ENCODE measurements at regions not wholly inside any gene's neighbourhood (a gene's known extent, or its start where the extent isn't known, plus 50 kb on each side); places are given as distances from the start of the nearest gene placed in this dataset.
"Not testable (repeated sequence)": the region's sequence is repeated elsewhere in the genome, so short reads cannot be mapped to it uniquely, and the experiment has no call there.

GRCh38 chr1:149260736-149261340, 157.5 kb upstream of the NBPF9 start:
- DNase-seq (ENCODE audit: low read depth, low spot score); H3K27me3 ChIP-seq (ENCODE audit: insufficient read depth, insufficient read length); H3K9me3 ChIP-seq (ENCODE audit: insufficient read depth, low read length); H3K9ac ChIP-seq (ENCODE audit: insufficient read length, low read depth); H3K4me3 ChIP-seq (ENCODE audit: insufficient read length, low read depth); H3K4me1 ChIP-seq (ENCODE audit: insufficient read depth, insufficient read length); H3K36me3 ChIP-seq (ENCODE audit: insufficient read depth, insufficient read length, low read length): not testable (repeated sequence)

GRCh38 chr1:149267287-149267686, 163.9 kb upstream of the NBPF9 start:
- H3K9ac ChIP-seq (ENCODE audit: insufficient read length, low read depth); H3K27me3 ChIP-seq (ENCODE audit: insufficient read depth, insufficient read length); H3K36me3 ChIP-seq (ENCODE audit: insufficient read depth, insufficient read length, low read length); H3K9me3 ChIP-seq (ENCODE audit: insufficient read depth, low read length); H3K4me1 ChIP-seq (ENCODE audit: insufficient read depth, insufficient read length); DNase-seq (ENCODE audit: low read depth, low spot score); H3K4me3 ChIP-seq (ENCODE audit: insufficient read length, low read depth): not testable (repeated sequence)

- DNase-seq (ENCODE audit: low read depth, low spot score) = not testable (repeated sequence)
These were observed 165.8 kb upstream of the NBPF9 start for GRCh38 chr1:149269001-149269702.

GRCh38 chr1:149269833-149270232, 166.5 kb upstream of the NBPF9 start:
- not testable (repeated sequence) for H3K9ac ChIP-seq (ENCODE audit: insufficient read length, low read depth); H3K4me1 ChIP-seq (ENCODE audit: insufficient read depth, insufficient read length); H3K4me3 ChIP-seq (ENCODE audit: insufficient read length, low read depth); H3K9me3 ChIP-seq (ENCODE audit: insufficient read depth, low read length); H3K36me3 ChIP-seq (ENCODE audit: insufficient read depth, insufficient read length, low read length); H3K27me3 ChIP-seq (ENCODE audit: insufficient read depth, insufficient read length); DNase-seq (ENCODE audit: low read depth, low spot score)

More at GRCh38 chr1:149269001-149269702, 165.8 kb upstream of the NBPF9 start:
- H3K9me3 ChIP-seq (ENCODE audit: insufficient read depth, low read length); H3K9ac ChIP-seq (ENCODE audit: insufficient read length, low read depth); H3K4me3 ChIP-seq (ENCODE audit: insufficient read length, low read depth); H3K27me3 ChIP-seq (ENCODE audit: insufficient read depth, insufficient read length); H3K4me1 ChIP-seq (ENCODE audit: insufficient read depth, insufficient read length); H3K36me3 ChIP-seq (ENCODE audit: insufficient read depth, insufficient read length, low read length): not testable (repeated sequence)

- not testable (repeated sequence) for DNase-seq (ENCODE audit: low read depth, low spot score); H3K9me3 ChIP-seq (ENCODE audit: insufficient read depth, low read length); H3K4me1 ChIP-seq (ENCODE audit: insufficient read depth, insufficient read length); H3K9ac ChIP-seq (ENCODE audit: insufficient read length, low read depth); H3K27me3 ChIP-seq (ENCODE audit: insufficient read depth, insufficient read length); H3K4me3 ChIP-seq (ENCODE audit: insufficient read length, low read depth); H3K36me3 ChIP-seq (ENCODE audit: insufficient read depth, insufficient read length, low read length)
These were observed 171.1 kb upstream of the NBPF9 start for GRCh38 chr1:149274493-149274892.

DNA sequence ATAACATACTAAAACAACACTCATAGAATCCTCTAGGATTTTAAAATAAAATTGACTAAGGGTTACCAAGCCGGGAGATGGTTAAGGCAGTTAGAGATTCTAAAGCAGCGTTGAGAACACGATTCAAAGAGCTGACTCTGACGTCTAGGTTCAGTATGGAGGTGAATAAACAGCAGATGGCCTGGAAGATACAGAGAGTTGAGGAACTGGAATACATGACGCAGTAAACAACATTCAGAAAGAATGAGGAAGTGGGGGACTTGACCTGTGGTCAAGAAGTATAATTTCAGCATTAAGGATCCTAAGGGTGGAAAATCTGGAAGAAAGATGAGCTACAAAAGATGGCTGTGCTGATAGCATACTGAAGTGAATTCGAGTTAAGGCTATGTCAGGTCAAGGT, 172.5 kb upstream of the NBPF9 start:
- not testable (repeated sequence) for H3K4me1 ChIP-seq (ENCODE audit: insufficient read depth, insufficient read length); H3K27me3 ChIP-seq (ENCODE audit: insufficient read depth, insufficient read length); H3K36me3 ChIP-seq (ENCODE audit: insufficient read depth, insufficient read length, low read length); H3K4me3 ChIP-seq (ENCODE audit: insufficient read length, low read depth); DNase-seq (ENCODE audit: low read depth, low spot score); H3K9me3 ChIP-seq (ENCODE audit: insufficient read depth, low read length); H3K9ac ChIP-seq (ENCODE audit: insufficient read length, low read depth)

DNA sequence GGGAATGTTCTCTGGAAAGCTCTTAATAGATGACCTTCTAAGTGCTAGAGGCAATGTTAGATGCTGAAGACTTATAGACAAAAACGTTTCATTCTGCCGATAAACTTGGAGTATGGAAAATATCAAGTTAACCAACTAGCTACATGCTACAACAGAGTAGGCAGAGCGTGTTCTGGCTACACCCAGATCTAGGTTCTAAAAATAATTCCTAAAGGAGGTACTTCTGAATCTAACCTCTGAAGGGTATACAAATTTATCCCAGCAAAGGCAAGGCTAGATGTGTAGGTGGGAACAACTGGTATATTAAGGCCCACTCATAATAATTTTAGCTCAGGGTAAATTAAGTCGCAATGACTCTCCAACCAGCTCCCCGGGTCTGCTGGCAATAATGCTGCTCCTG, 173.1 kb upstream of the NBPF9 start:
- H3K9ac ChIP-seq (ENCODE audit: insufficient read length, low read depth); DNase-seq (ENCODE audit: low read depth, low spot score); H3K27me3 ChIP-seq (ENCODE audit: insufficient read depth, insufficient read length); H3K4me3 ChIP-seq (ENCODE audit: insufficient read length, low read depth); H3K4me1 ChIP-seq (ENCODE audit: insufficient read depth, insufficient read length); H3K36me3 ChIP-seq (ENCODE audit: insufficient read depth, insufficient read length, low read length); H3K9me3 ChIP-seq (ENCODE audit: insufficient read depth, low read length): not testable (repeated sequence)

DNA sequence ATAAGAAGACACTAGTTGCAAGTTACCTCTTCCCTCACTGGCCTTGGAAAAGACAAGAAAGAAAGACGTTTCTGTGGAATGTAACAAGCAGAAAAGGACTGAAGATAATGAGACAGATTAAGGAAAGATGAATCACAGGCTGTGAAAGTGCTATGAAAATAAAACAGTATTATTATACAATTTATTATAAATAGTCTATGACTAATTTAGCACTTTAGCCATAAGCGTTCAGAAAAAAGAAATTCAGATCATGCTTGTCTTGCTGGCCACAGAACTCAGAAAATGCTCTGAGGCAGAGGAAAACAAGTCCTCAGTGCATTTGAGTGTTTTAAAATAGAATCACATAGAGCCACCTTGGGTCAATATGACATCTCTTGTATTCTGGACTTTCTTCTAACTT, 174.8 kb upstream of the NBPF9 start:
- not testable (repeated sequence) for H3K9ac ChIP-seq (ENCODE audit: insufficient read length, low read depth); DNase-seq (ENCODE audit: low read depth, low spot score); H3K36me3 ChIP-seq (ENCODE audit: insufficient read depth, insufficient read length, low read length); H3K4me1 ChIP-seq (ENCODE audit: insufficient read depth, insufficient read length); H3K9me3 ChIP-seq (ENCODE audit: insufficient read depth, low read length); H3K4me3 ChIP-seq (ENCODE audit: insufficient read length, low read depth); H3K27me3 ChIP-seq (ENCODE audit: insufficient read depth, insufficient read length)

GRCh38 chr1:149279015-149279414, 175.7 kb upstream of the NBPF9 start:
- not testable (repeated sequence) for H3K9me3 ChIP-seq (ENCODE audit: insufficient read depth, low read length); H3K9ac ChIP-seq (ENCODE audit: insufficient read length, low read depth); H3K27me3 ChIP-seq (ENCODE audit: insufficient read depth, insufficient read length); H3K4me1 ChIP-seq (ENCODE audit: insufficient read depth, insufficient read length); H3K4me3 ChIP-seq (ENCODE audit: insufficient read length, low read depth); H3K36me3 ChIP-seq (ENCODE audit: insufficient read depth, insufficient read length, low read length); DNase-seq (ENCODE audit: low read depth, low spot score)

GRCh38 chr1:149279512-149279911, 176.2 kb upstream of the NBPF9 start:
- H3K4me3 ChIP-seq (ENCODE audit: insufficient read length, low read depth); H3K4me1 ChIP-seq (ENCODE audit: insufficient read depth, insufficient read length); H3K9me3 ChIP-seq (ENCODE audit: insufficient read depth, low read length); H3K9ac ChIP-seq (ENCODE audit: insufficient read length, low read depth); H3K27me3 ChIP-seq (ENCODE audit: insufficient read depth, insufficient read length); DNase-seq (ENCODE audit: low read depth, low spot score); H3K36me3 ChIP-seq (ENCODE audit: insufficient read depth, insufficient read length, low read length): not testable (repeated sequence)

DNA sequence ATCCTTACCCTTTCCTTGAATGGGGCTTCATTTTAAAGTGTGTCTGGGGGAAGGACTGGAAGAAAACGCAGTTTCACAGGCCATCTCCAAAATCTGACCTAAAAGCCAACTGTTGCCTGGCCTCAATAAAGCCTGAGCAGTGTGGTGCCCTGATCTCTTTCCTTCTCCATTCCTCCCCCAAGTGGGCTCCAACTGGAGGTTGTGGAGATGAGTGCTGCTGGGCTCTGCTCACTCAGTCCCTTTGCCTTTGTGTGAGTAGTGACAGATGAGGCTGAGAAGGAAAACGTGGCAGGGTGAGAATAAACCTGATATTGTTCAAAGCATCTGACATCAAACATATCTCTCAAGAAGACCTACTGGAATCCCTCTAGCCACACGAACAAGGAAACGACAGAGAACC, 181.4 kb upstream of the NBPF9 start:
- H3K9me3 ChIP-seq (ENCODE audit: insufficient read depth, low read length); H3K4me1 ChIP-seq (ENCODE audit: insufficient read depth, insufficient read length); H3K9ac ChIP-seq (ENCODE audit: insufficient read length, low read depth); DNase-seq (ENCODE audit: low read depth, low spot score); H3K27me3 ChIP-seq (ENCODE audit: insufficient read depth, insufficient read length); H3K36me3 ChIP-seq (ENCODE audit: insufficient read depth, insufficient read length, low read length); H3K4me3 ChIP-seq (ENCODE audit: insufficient read length, low read depth): not testable (repeated sequence)

- not testable (repeated sequence) for H3K36me3 ChIP-seq (ENCODE audit: insufficient read depth, insufficient read length, low read length); H3K27me3 ChIP-seq (ENCODE audit: insufficient read depth, insufficient read length); DNase-seq (ENCODE audit: low read depth, low spot score); H3K9me3 ChIP-seq (ENCODE audit: insufficient read depth, low read length); H3K4me3 ChIP-seq (ENCODE audit: insufficient read length, low read depth); H3K9ac ChIP-seq (ENCODE audit: insufficient read length, low read depth); H3K4me1 ChIP-seq (ENCODE audit: insufficient read depth, insufficient read length)
These were observed 181.9 kb upstream of the NBPF9 start for GRCh38 chr1:149285205-149285604.

Data from NT2/D1 (cell line).